DOHH2 (cell line): ENCODE measurements at regions not wholly inside any gene's neighbourhood (a gene's known extent, or its start where the extent isn't known, plus 50 kb on each side); places are given as distances from the start of the nearest gene placed in this dataset.

Experiments
- H3F3A ChIP-seq: fragments of 200-600 bp; sonication (generic), shearing (Covaris generic); 2 replicates; pipeline ENCODE4 v1.6.0; 2016; ENCODE audit warnings: antibody characterized with exemption, mild to moderate bottlenecking; ENCODE audit not compliant: control insufficient read depth, insufficient read depth
- H3K27ac ChIP-seq: fragments of 200-600 bp; sonication (generic); 2 replicates; pipeline ENCODE4 v1.5.1; 2014; ENCODE audit warnings: low read depth, mild to moderate bottlenecking, low read length, moderate library complexity
- H3K27me3 ChIP-seq: fragments of 200-600 bp; sonication (generic); 2 replicates; pipeline ENCODE4 v1.6.1; 2014; ENCODE audit warnings: mild to moderate bottlenecking, low read length, mixed read lengths; ENCODE audit not compliant: control insufficient read depth
- H3K36me3 ChIP-seq: fragments of 200-600 bp; sonication (generic); 2 replicates; pipeline ENCODE4 v1.6.1; 2014; ENCODE audit warnings: mild to moderate bottlenecking, low read length, moderate library complexity, mixed read lengths; ENCODE audit not compliant: control insufficient read depth
- H3K4me1 ChIP-seq: fragments of 200-600 bp; sonication (generic); 2 replicates; pipeline ENCODE4 v1.6.1; 2014; ENCODE audit warnings: mild to moderate bottlenecking, low read length, mixed read lengths; ENCODE audit not compliant: control insufficient read depth
- H3K4me2 ChIP-seq: fragments of 200-600 bp; sonication (generic); 2 replicates; pipeline ENCODE4 v1.6.0; 2014; ENCODE audit warnings: mild to moderate bottlenecking, low read length, moderate library complexity
- H3K4me3 ChIP-seq: fragments of 200-600 bp; sonication (generic); 2 replicates; pipeline ENCODE4 v1.5.1; 2014; ENCODE audit warnings: mild to moderate bottlenecking, low read length, mixed read lengths
- H3K79me2 ChIP-seq: fragments of 200-600 bp; sonication (generic); 2 replicates; pipeline ENCODE4 v1.6.1; 2014; ENCODE audit warnings: mild to moderate bottlenecking, low read length, mixed read lengths; ENCODE audit not compliant: control insufficient read depth
- H3K9me2 ChIP-seq: fragments of 200-600 bp; sonication (generic); replicated peaks from 2 replicates; pipeline ENCODE4 v1.6.1; 2014; ENCODE audit warnings: mild to moderate bottlenecking, low read length, mixed read lengths; ENCODE audit not compliant: control insufficient read depth
- H3K9me3 ChIP-seq: fragments of 200-600 bp; sonication (generic); 2 replicates; pipeline ENCODE4 v1.6.1; 2014; ENCODE audit warnings: antibody characterized with exemption, low read length, mixed read lengths; ENCODE audit not compliant: control insufficient read depth, insufficient read depth
- H4K20me1 ChIP-seq: fragments of 200-600 bp; sonication (generic); 2 replicates; pipeline ENCODE4 v1.6.0; 2014; ENCODE audit warnings: low read depth, mild to moderate bottlenecking, antibody characterized with exemption, low read length, moderate library complexity; ENCODE audit not compliant: control insufficient read depth, insufficient read depth
- EZH2phosphoT487 ChIP-seq: fragments of 200-600 bp; sonication (generic); IDR thresholded peaks from 2 replicates; pipeline ENCODE4 v1.6.1; 2017; ENCODE audit warnings: borderline replicate concordance, mild to moderate bottlenecking, antibody characterized with exemption, low read length, moderate library complexity, mixed read lengths
- TF ChIP-seq, protein P1 (sequence below): fragments of 200-600 bp; sonication (generic); IDR thresholded peaks from one replicate; pipeline ENCODE4 v1.5.1; 2014; ENCODE audit warnings: antibody characterized with exemption, mild to moderate bottlenecking, low read depth, low read length; ENCODE audit not compliant: poor library complexity, severe bottlenecking

- Histone ChIP-seq H3K9me3 (no peaks in the 10 kb centered on the region), H3K4me3 (no peak overlapping the region), H3K36me3 (no peaks in the 10 kb centered on the region), H3K4me2 (no peak overlapping the region), H3K27me3 (peaks cover 8% of the 10 kb centered on the region; the same call in 1 of the 2 replicates), H4K20me1 (no peaks in the 10 kb centered on the region), H3K27ac (no peak overlapping the region), H3K9me2 (no peaks in the 10 kb centered on the region), H3K4me1 (no peaks in the 10 kb centered on the region), H3F3A (no peaks in the 10 kb centered on the region), H3K79me2 (no peaks in the 10 kb centered on the region)
- TF ChIP-seq, protein P1, sequence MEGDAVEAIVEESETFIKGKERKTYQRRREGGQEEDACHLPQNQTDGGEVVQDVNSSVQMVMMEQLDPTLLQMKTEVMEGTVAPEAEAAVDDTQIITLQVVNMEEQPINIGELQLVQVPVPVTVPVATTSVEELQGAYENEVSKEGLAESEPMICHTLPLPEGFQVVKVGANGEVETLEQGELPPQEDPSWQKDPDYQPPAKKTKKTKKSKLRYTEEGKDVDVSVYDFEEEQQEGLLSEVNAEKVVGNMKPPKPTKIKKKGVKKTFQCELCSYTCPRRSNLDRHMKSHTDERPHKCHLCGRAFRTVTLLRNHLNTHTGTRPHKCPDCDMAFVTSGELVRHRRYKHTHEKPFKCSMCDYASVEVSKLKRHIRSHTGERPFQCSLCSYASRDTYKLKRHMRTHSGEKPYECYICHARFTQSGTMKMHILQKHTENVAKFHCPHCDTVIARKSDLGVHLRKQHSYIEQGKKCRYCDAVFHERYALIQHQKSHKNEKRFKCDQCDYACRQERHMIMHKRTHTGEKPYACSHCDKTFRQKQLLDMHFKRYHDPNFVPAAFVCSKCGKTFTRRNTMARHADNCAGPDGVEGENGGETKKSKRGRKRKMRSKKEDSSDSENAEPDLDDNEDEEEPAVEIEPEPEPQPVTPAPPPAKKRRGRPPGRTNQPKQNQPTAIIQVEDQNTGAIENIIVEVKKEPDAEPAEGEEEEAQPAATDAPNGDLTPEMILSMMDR, result no peak
- no peak for TF ChIP-seq EZH2phosphoT487
Observed at GRCh38 chr4:41431276-41431675, 106.7 kb upstream of the LIMCH1 start.

DNA sequence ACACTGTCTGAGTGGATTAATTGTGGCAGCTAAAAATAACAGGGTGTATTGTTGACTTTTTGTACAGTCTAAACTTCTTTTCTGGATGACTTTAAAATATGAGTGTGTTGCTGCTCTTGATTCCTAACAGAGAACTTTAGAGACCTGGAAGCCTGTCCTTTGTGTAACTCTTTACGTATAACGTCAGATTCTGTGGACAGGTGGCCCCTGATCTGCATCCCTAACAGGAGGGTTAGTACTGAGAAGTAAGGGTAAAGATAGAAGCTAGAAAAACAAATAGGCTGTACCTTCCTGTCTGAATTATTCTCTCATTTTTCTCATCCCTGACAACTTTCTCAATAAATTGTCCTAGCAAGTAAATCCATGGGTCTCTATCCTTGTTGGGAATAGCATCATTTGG, 105.7 kb upstream of the LIMCH1 start:
- no peaks in the 10 kb centered on the region for H3K79me2 ChIP-seq
- H4K20me1 ChIP-seq, result no peaks in the 10 kb centered on the region
- H3F3A ChIP-seq, result no peaks in the 10 kb centered on the region
- no peak overlapping the region for H3K27ac ChIP-seq
- H3K4me2 ChIP-seq, result no peak overlapping the region
- H3K9me3 ChIP-seq, result no peaks in the 10 kb centered on the region
- no peaks in the 10 kb centered on the region for H3K36me3 ChIP-seq
- H3K27me3 ChIP-seq, result peaks cover 6% of the 10 kb centered on the region; the same call in 1 of the 2 replicates
- H3K4me3 ChIP-seq, result no peak overlapping the region
- H3K9me2 ChIP-seq, result no peaks in the 10 kb centered on the region
- no peaks in the 10 kb centered on the region for H3K4me1 ChIP-seq
- TF ChIP-seq EZH2phosphoT487, result no peak
- TF ChIP-seq, protein P1, result no peak

- Histone ChIP-seq H3K79me2 (no peaks in the 10 kb centered on the region), H3K9me2 (no peaks in the 10 kb centered on the region), H3K4me2 (no peak overlapping the region), H3K27ac (no peak overlapping the region), H3K4me3 (no peak overlapping the region), H3K4me1 (no peaks in the 10 kb centered on the region), H3K9me3 (no peaks in the 10 kb centered on the region), H4K20me1 (no peaks in the 10 kb centered on the region), H3K36me3 (no peaks in the 10 kb centered on the region), H3F3A (no peaks in the 10 kb centered on the region), H3K27me3 (peaks cover 2% of the 10 kb centered on the region; the same call in 1 of the 2 replicates)
- TF ChIP-seq, protein P1, result no peak
- no peak for TF ChIP-seq EZH2phosphoT487
Observed at GRCh38 chr4:41432881-41433280, 105.1 kb upstream of the LIMCH1 start.
